Trophoblast cell (in vitro differentiated cells and primary cell): ENCODE measurements at regions not wholly inside any gene's neighbourhood (a gene's known extent, or its start where the extent isn't known, plus 50 kb on each side); places are given as distances from the start of the nearest gene placed in this dataset.
A peak's percentile ranks its signal among the peaks of the same experiment; 100 is the strongest.

ENCODE experiments used
- DNase-seq, 2 donors: peaks; one replicate each; pipeline ENCODE4 v3.0.0-alpha.2; 2016
- H2AFZ ChIP-seq: 2 replicates; pipeline ENCODE4 v1.6.1; 2013; ENCODE audit warnings: low read length, moderate library complexity, mild to moderate bottlenecking; ENCODE audit not compliant: insufficient read depth, poor library complexity
- H2AK5ac ChIP-seq: 2 replicates; pipeline ENCODE4 v1.6.1; 2013; ENCODE audit warnings: mild to moderate bottlenecking, low read length
- H2BK120ac ChIP-seq: 2 replicates; pipeline ENCODE4 v1.6.1; 2013; ENCODE audit warnings: low read length, mild to moderate bottlenecking, moderate library complexity; ENCODE audit not compliant: insufficient read depth, poor library complexity
- H2BK12ac ChIP-seq: 2 replicates; pipeline ENCODE4 v1.6.1; 2013; ENCODE audit warnings: mild to moderate bottlenecking, low read length, moderate library complexity
- H2BK5ac ChIP-seq: 2 replicates; pipeline ENCODE4 v1.6.1; 2013; ENCODE audit warnings: low read length, low read depth, moderate library complexity, mild to moderate bottlenecking; ENCODE audit not compliant: poor library complexity
- H3K14ac ChIP-seq: 2 replicates; pipeline ENCODE4 v1.6.1; 2013; ENCODE audit warnings: mild to moderate bottlenecking, low read length
- H3K18ac ChIP-seq: 2 replicates; pipeline ENCODE4 v1.6.1; 2013; ENCODE audit warnings: mild to moderate bottlenecking, low read length
- H3K23ac ChIP-seq: 2 replicates; pipeline ENCODE4 v1.6.1; 2013; ENCODE audit warnings: low read length
- H3K27ac ChIP-seq: 2 replicates; pipeline ENCODE4 v1.5.1; 2013; ENCODE audit warnings: low read depth, mild to moderate bottlenecking, inconsistent platforms, low read length, moderate library complexity
- H3K27me3 ChIP-seq: 2 replicates; pipeline ENCODE4 v1.6.1; 2013; ENCODE audit warnings: inconsistent platforms, mild to moderate bottlenecking, low read length, moderate library complexity; ENCODE audit not compliant: insufficient read depth
- H3K36me3 ChIP-seq, 2 experiments: 1 replicate in 1 of 2; 2 replicates in 1 of 2; pipeline ENCODE4 v1.6.1; 2013; ENCODE audit warnings: low read length in 2 of 2, mild to moderate bottlenecking in 2 of 2, moderate library complexity in 1 of 2; ENCODE audit not compliant: insufficient read depth in 2 of 2, control insufficient read depth in 1 of 2
- H3K4ac ChIP-seq: 2 replicates; pipeline ENCODE4 v1.6.1; 2013; ENCODE audit warnings: low read depth, mild to moderate bottlenecking, low read length, moderate library complexity
- H3K4me1 ChIP-seq, 2 experiments: 1 replicate in 1 of 2; 2 replicates in 1 of 2; pipeline ENCODE4 v1.6.1; 2013; ENCODE audit warnings: low read length in 2 of 2, mild to moderate bottlenecking in 2 of 2, moderate library complexity in 1 of 2; ENCODE audit not compliant: insufficient read depth in 2 of 2, control insufficient read depth in 1 of 2
- H3K4me2 ChIP-seq: 2 replicates; pipeline ENCODE4 v1.6.1; 2013; ENCODE audit warnings: inconsistent platforms, mild to moderate bottlenecking, low read length, moderate library complexity
- H3K4me3 ChIP-seq: 2 replicates; pipeline ENCODE4 v1.5.1; 2013; ENCODE audit warnings: mild to moderate bottlenecking, low read depth, low read length, inconsistent platforms
- H3K79me1 ChIP-seq: one replicate; pipeline ENCODE4 v1.6.1; 2013; ENCODE audit warnings: low read length
- H3K79me2 ChIP-seq: 2 replicates; pipeline ENCODE4 v1.6.1; 2013; ENCODE audit warnings: low read length, mild to moderate bottlenecking; ENCODE audit not compliant: control insufficient read depth, insufficient read depth, poor library complexity
- H3K9ac ChIP-seq: 2 replicates; pipeline ENCODE4 v1.6.1; 2013; ENCODE audit warnings: mild to moderate bottlenecking, low read length
- H3K9me3 ChIP-seq: 2 replicates; pipeline ENCODE4 v1.6.1; 2013; ENCODE audit warnings: low read depth, mild to moderate bottlenecking, control low read depth, inconsistent platforms, low read length; ENCODE audit not compliant: insufficient read depth
- H4K12ac ChIP-seq: 2 replicates; pipeline ENCODE4 v1.6.1; 2013; ENCODE audit warnings: low read depth, mild to moderate bottlenecking, low read length, moderate library complexity
- H4K8ac ChIP-seq: 2 replicates; pipeline ENCODE4 v1.6.1; 2013; ENCODE audit warnings: low read depth, mild to moderate bottlenecking, low read length, moderate library complexity
- H4K91ac ChIP-seq: one replicate; pipeline ENCODE4 v1.6.1; 2013; ENCODE audit warnings: low read depth, mild to moderate bottlenecking, low read length, moderate library complexity
- WGBS: extraction: QIAGEN DNeasy Blood & Tissue Kit; methylation state at CpG from one replicate; pipeline ENCODE4 v1.1.7; 2013; ENCODE audit warnings: missing lambda C conversion rate; ENCODE audit not compliant: insufficient read length, insufficient coverage; ENCODE audit errors: extremely low coverage; 5-methylcytosine and 5-hydroxymethylcytosine counted together

DNA sequence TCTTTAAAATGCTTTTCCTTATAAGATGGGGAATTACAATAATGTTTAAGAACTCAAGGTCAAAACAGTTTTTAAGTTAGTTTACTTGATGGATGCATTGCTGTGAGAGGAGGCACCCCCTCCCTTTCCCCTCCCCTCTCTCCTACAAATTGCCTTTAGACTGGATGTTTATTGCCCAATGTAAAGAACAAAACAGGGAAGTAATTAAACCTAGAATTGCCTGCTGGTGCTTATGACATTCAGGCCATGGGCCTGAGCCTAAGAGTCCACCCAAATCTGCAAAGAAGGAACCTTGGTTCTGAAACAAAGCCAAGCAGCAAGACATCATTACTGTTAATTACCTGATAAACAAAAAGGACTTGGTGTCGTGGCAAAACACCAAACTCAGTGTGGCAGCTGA, 630.3 kb downstream of the ISL1 start:
- H3K14ac ChIP-seq = no peak overlapping the region
- no peak overlapping the region for H4K12ac ChIP-seq
- no peak overlapping the region for H4K8ac ChIP-seq
- no peak for DNase-seq
- no peak overlapping the region for H3K23ac ChIP-seq
- H3K4ac ChIP-seq = no peak overlapping the region
- H3K4me2 ChIP-seq = no peak overlapping the region
- WGBS = no CpG with 5 or more reads among the region's 1 CpG
- no peak overlapping the region for H3K18ac ChIP-seq
- H4K91ac ChIP-seq = no peak overlapping the region
- H2BK12ac ChIP-seq = no peak overlapping the region
- no peak overlapping the region for H2BK120ac ChIP-seq
- H3K4me3 ChIP-seq = no peak overlapping the region
- H3K36me3 ChIP-seq = no peaks in the 10 kb centered on the region
- H2AK5ac ChIP-seq = no peak overlapping the region
- no peaks in the 10 kb centered on the region for H3K4me1 ChIP-seq
- no peak overlapping the region for H2BK5ac ChIP-seq
- no peak overlapping the region for H2AFZ ChIP-seq
- no peak overlapping the region for H3K27ac ChIP-seq
- no peaks in the 10 kb centered on the region for H3K79me1 ChIP-seq
- no peaks in the 10 kb centered on the region for H3K9me3 ChIP-seq
- peak overlapping the region; percentile 18 for H3K9ac ChIP-seq
- H3K27me3 ChIP-seq = no peaks in the 10 kb centered on the region
- no peaks in the 10 kb centered on the region for H3K79me2 ChIP-seq

DNA sequence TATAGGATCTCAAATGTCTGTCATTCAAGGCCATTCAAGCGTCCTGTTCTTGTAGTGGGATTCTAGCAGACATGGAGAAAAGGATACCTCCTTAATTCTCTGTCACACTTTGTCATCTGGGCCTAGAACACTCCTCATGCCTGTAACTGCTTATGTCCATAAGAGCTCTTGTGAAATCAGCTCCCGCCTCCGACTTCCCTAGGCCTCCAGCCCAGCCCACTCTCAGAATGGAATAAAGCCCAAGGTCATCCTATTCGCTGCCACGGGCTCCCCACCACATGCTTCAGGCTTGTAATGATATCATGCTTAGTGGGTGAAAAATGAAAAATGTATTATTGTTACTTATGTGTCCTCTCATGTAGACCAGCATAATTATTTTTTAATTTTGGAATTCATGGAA, 632.5 kb downstream of the ISL1 start:
- no CpG with 5 or more reads among the region's 5 CpGs for WGBS
- no peaks in the 10 kb centered on the region for H3K27me3 ChIP-seq
- no peaks in the 10 kb centered on the region for H3K9me3 ChIP-seq
- H4K8ac ChIP-seq = no peak overlapping the region
- H2BK5ac ChIP-seq = no peak overlapping the region
- H2AFZ ChIP-seq = no peak overlapping the region
- no peak overlapping the region for H3K18ac ChIP-seq
- H3K36me3 ChIP-seq = no peaks in the 10 kb centered on the region
- no peak overlapping the region for H3K14ac ChIP-seq
- no peak overlapping the region for H3K9ac ChIP-seq
- H3K4ac ChIP-seq = no peak overlapping the region
- H3K4me1 ChIP-seq = no peaks in the 10 kb centered on the region
- H2BK12ac ChIP-seq = no peak overlapping the region
- H2BK120ac ChIP-seq = no peak overlapping the region
- no peak overlapping the region for H3K27ac ChIP-seq
- H4K12ac ChIP-seq = no peak overlapping the region
- H4K91ac ChIP-seq = no peak overlapping the region
- H2AK5ac ChIP-seq = no peak overlapping the region
- no peak for DNase-seq
- H3K4me3 ChIP-seq = no peak overlapping the region
- no peaks in the 10 kb centered on the region for H3K79me1 ChIP-seq
- H3K79me2 ChIP-seq = no peaks in the 10 kb centered on the region
- no peak overlapping the region for H3K4me2 ChIP-seq
- H3K23ac ChIP-seq = no peak overlapping the region

DNA sequence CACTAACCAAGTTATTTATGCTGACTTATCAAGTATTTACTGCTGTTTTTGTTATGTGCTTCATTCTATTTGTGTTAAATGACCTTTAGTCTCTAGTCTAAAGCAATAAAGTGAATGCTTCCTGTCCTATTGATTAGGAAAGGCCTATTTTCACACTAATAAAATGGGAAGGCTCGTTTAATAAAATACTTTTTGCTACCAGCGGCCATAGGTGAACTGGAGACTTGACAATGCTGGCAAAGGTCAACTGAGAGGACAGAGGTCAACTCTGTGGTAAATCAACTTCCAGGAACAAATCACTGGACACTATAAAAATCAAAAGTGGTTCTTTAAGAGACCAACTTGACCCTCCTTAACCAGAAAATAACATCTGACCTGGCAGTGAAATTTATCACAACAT, 634.3 kb downstream of the ISL1 start:
- no peak overlapping the region for H2BK5ac ChIP-seq
- no peak overlapping the region for H2AFZ ChIP-seq

DNA sequence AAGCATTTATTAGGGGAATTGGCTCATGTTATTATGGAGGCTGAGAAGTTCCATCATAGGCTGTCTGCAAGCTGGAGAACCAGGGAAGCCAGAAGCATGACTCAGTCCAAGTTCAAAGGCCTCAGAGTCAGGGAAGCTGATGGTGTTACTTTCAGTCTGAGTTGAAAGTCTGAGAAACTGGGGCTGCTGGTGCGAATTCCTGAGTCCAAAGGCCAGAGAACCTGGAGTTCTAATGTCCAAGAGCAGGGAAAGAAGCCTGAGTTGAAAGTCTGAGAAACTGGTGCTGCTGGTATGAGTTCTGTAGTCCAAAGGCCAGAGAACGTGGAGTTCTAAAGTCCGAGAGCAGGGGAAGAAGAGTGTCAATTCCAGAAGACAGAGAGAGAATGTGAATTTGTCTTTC, 641.1 kb downstream of the ISL1 start:
- H3K4me3 ChIP-seq = no peak overlapping the region
- no peak overlapping the region for H4K8ac ChIP-seq
- no peak overlapping the region for H2BK5ac ChIP-seq
- no peak overlapping the region for H2AFZ ChIP-seq
- H3K27ac ChIP-seq = no peak overlapping the region
- WGBS = no CpG with 5 or more reads among the region's 3 CpGs
- DNase-seq = no peak
- no peak overlapping the region for H3K4me2 ChIP-seq
- H3K9me3 ChIP-seq = no peaks in the 10 kb centered on the region
- no peaks in the 10 kb centered on the region for H3K27me3 ChIP-seq
- H3K18ac ChIP-seq = no peak overlapping the region
- H2AK5ac ChIP-seq = no peak overlapping the region
- H3K79me2 ChIP-seq = no peaks in the 10 kb centered on the region
- no peak overlapping the region for H3K4ac ChIP-seq
- H2BK12ac ChIP-seq = no peak overlapping the region
- H4K91ac ChIP-seq = no peak overlapping the region
- no peak overlapping the region for H2BK120ac ChIP-seq
- no peaks in the 10 kb centered on the region for H3K4me1 ChIP-seq
- H3K36me3 ChIP-seq = no peaks in the 10 kb centered on the region
- no peak overlapping the region for H4K12ac ChIP-seq
- no peak overlapping the region for H3K14ac ChIP-seq
- H3K23ac ChIP-seq = no peak overlapping the region
- H3K79me1 ChIP-seq = no peaks in the 10 kb centered on the region
- no peak overlapping the region for H3K9ac ChIP-seq

More for the DNA sequence above, 634.3 kb downstream of the ISL1 start:
- no peaks in the 10 kb centered on the region for H3K9me3 ChIP-seq
- no peaks in the 10 kb centered on the region for H3K36me3 ChIP-seq
- H3K4me2 ChIP-seq = no peak overlapping the region
- H3K9ac ChIP-seq = no peak overlapping the region
- DNase-seq = no peak
- no peak overlapping the region for H3K18ac ChIP-seq
- no peak overlapping the region for H3K4me3 ChIP-seq
- H3K4me1 ChIP-seq = no peaks in the 10 kb centered on the region
- no peak overlapping the region for H3K14ac ChIP-seq
- H4K12ac ChIP-seq = no peak overlapping the region
- H3K27ac ChIP-seq = no peak overlapping the region
- H4K8ac ChIP-seq = no peak overlapping the region
- no peaks in the 10 kb centered on the region for H3K79me2 ChIP-seq
- H4K91ac ChIP-seq = no peak overlapping the region
- no CpG with 5 or more reads among the region's 2 CpGs for WGBS
- H2BK12ac ChIP-seq = no peak overlapping the region
- H2AK5ac ChIP-seq = no peak overlapping the region
- H3K23ac ChIP-seq = no peak overlapping the region
- H3K79me1 ChIP-seq = no peaks in the 10 kb centered on the region
- H2BK120ac ChIP-seq = no peak overlapping the region
- H3K27me3 ChIP-seq = no peaks in the 10 kb centered on the region
- no peak overlapping the region for H3K4ac ChIP-seq
